GM19452 (cell line): ENCODE measurements at regions not wholly inside any gene's neighbourhood (a gene's known extent, or its start where the extent isn't known, plus 50 kb on each side); places are given as distances from the start of the nearest gene placed in this dataset.
"Not testable (repeated sequence)": the region's sequence is repeated elsewhere in the genome, so short reads cannot be mapped to it uniquely, and the experiment has no call there.

Experiments
- ATAC-seq: cut with Tn5 transposase; IDR thresholded peaks from one replicate; pipeline ENCODE4 v1.9.1; 2021; ENCODE audit not compliant: unreplicated experiment

- no peak for ATAC-seq
These were observed 1040.2 kb downstream of the HACE1 start for GRCh38 chr6:103819509-103819908.

- no peak for ATAC-seq
These were observed 1046.7 kb downstream of the HACE1 start for GRCh38 chr6:103812970-103813369.

GRCh38 chr6:103801901-103802479, 1057.7 kb downstream of the HACE1 start:
- ATAC-seq, result not testable (repeated sequence)

- ATAC-seq, result no peak
These were observed 1059.6 kb downstream of the HACE1 start for GRCh38 chr6:103799971-103800670.

GRCh38 chr6:103798166-103798565, 1061.6 kb downstream of the HACE1 start:
- no peak for ATAC-seq

- no peak for ATAC-seq
These were observed 1062.0 kb downstream of the HACE1 start for GRCh38 chr6:103797738-103798137.

- ATAC-seq, result no peak
These were observed 1068.3 kb downstream of the HACE1 start for GRCh38 chr6:103791458-103791857.

- no peak for ATAC-seq
These were observed 1075.6 kb downstream of the HACE1 start for GRCh38 chr6:103784117-103784516.

- ATAC-seq, result no peak
These were observed 1076.4 kb downstream of the HACE1 start for GRCh38 chr6:103783329-103783728.

- ATAC-seq, result no peak
These were observed 1090.3 kb downstream of the HACE1 start for GRCh38 chr6:103769431-103769830.

- ATAC-seq, result no peak
These were observed 1109.1 kb downstream of the HACE1 start for GRCh38 chr6:103750603-103751002.

GRCh38 chr6:103734016-103734415, 1125.7 kb downstream of the HACE1 start:
- ATAC-seq, result no peak

- ATAC-seq, result no peak
These were observed 1130.1 kb downstream of the HACE1 start for GRCh38 chr6:103729658-103730057.

GRCh38 chr6:103723438-103724322, 1136.0 kb downstream of the HACE1 start:
- no peak for ATAC-seq

GRCh38 chr6:103722683-103723082, 1137.0 kb downstream of the HACE1 start:
- no peak for ATAC-seq

GRCh38 chr6:103721923-103722322, 1137.8 kb downstream of the HACE1 start:
- ATAC-seq, result no peak

- ATAC-seq, result no peak
These were observed 1139.3 kb downstream of the HACE1 start for GRCh38 chr6:103720393-103720792.

GRCh38 chr6:103719545-103719944, 1140.2 kb downstream of the HACE1 start:
- ATAC-seq, result no peak

GRCh38 chr6:103715269-103715668, 1144.5 kb downstream of the HACE1 start:
- ATAC-seq, result no peak

- not testable (repeated sequence) for ATAC-seq
These were observed 1150.5 kb downstream of the HACE1 start for GRCh38 chr6:103709236-103709635.

GRCh38 chr6:103707596-103708325, 1152.0 kb downstream of the HACE1 start:
- ATAC-seq, result no peak
